Panc1 (cell line): ENCODE measurements at regions not wholly inside any gene's neighbourhood (a gene's known extent, or its start where the extent isn't known, plus 50 kb on each side); places are given as distances from the start of the nearest gene placed in this dataset.

Source experiments
- ATAC-seq: fragments of 200-7000 bp; cut with Tn5 transposase; 2 replicates; pipeline ENCODE4 v1.9.1; 2020; ENCODE audit warnings: mild to moderate bottlenecking, moderate library complexity
- BruUV-seq: library from RNA; stranded (reverse); fragments of 400-500 nt; replicated peaks from 2 replicates; lab custom pipeline; 2021; lab: Mats Ljungman, UMichigan
- CTCF ChIA-PET: fragments of 300-600 bp; sonication (Branson Sonifier 250); formaldehyde crosslinking; loops from one replicate; lab custom pipeline; 2022; ENCODE audit warnings: antibody characterized with exemption; lab: Charles Lee
- POLR2A ChIA-PET: fragments of 300-600 bp; sonication (Branson Sonifier 250); formaldehyde crosslinking; loops from one replicate; lab custom pipeline; 2022; ENCODE audit warnings: antibody characterized with exemption; lab: Charles Lee
- DNase-seq: peaks from one replicate; pipeline ENCODE4 v3.0.0-alpha.2; 2010; ENCODE audit warnings: low read depth, low spot score
- H3K27ac ChIP-seq: 2 replicates; pipeline ENCODE4 v1.5.1; 2011; ENCODE audit warnings: mild to moderate bottlenecking, low read length, inconsistent platforms
- H3K27me3 ChIP-seq: fragments of 200-500 bp; sonication (Bioruptor generic); 2 replicates; pipeline ENCODE4 v1.6.0; 2014; ENCODE audit warnings: low read length, inconsistent platforms; ENCODE audit not compliant: control insufficient read depth, insufficient read depth
- H3K36me3 ChIP-seq: fragments of 200-500 bp; sonication (Bioruptor generic); 2 replicates; pipeline ENCODE4 v1.5.1; 2014; ENCODE audit warnings: inconsistent platforms, mild to moderate bottlenecking, low read length, moderate library complexity; ENCODE audit not compliant: control insufficient read depth, insufficient read depth
- H3K4me1 ChIP-seq: 2 replicates; pipeline ENCODE4 v1.5.1; 2011; ENCODE audit warnings: inconsistent platforms, mild to moderate bottlenecking, low read length, moderate library complexity; ENCODE audit not compliant: control insufficient read depth, insufficient read depth
- H3K4me3 ChIP-seq, 2 experiments: 2 replicates each; pipeline ENCODE4 v1.5.1; 2011 to 2012; ENCODE audit warnings: low read depth in 2 of 2, low read length in 2 of 2, mild to moderate bottlenecking in 2 of 2, inconsistent platforms in 1 of 2, moderate library complexity in 1 of 2
- H3K9me3 ChIP-seq: fragments of 200-500 bp; sonication (Bioruptor generic); 2 replicates; pipeline ENCODE4 v1.5.1; 2014; ENCODE audit warnings: low read depth, mild to moderate bottlenecking, inconsistent platforms, low read length, moderate library complexity; ENCODE audit not compliant: control insufficient read depth, insufficient read depth
- CTCF ChIP-seq: fragments of 450-650 bp; IDR thresholded peaks from 2 replicates; pipeline ENCODE4 v1.5.1; 2017; ENCODE audit warnings: mild to moderate bottlenecking
- POLR2AphosphoS5 ChIP-seq: IDR thresholded peaks from 2 replicates; pipeline ENCODE4 v1.6.1; 2012; ENCODE audit warnings: mild to moderate bottlenecking, low read depth, low read length, moderate library complexity
- REST ChIP-seq, 2 experiments: IDR thresholded peaks; 2 replicates each; pipeline ENCODE4 v1.6.1; 2011 to 2012; ENCODE audit warnings: low read depth in 2 of 2, control low read depth in 1 of 2, low read length in 1 of 2, mild to moderate bottlenecking in 1 of 2, moderate library complexity in 1 of 2; ENCODE audit not compliant: insufficient read depth in 1 of 2
- SIN3A ChIP-seq: IDR thresholded peaks from 2 replicates; pipeline ENCODE4 v1.6.1; 2012; ENCODE audit warnings: low read depth, mild to moderate bottlenecking, low read length, moderate library complexity, borderline replicate concordance; ENCODE audit not compliant: insufficient read depth
- TCF7L2 ChIP-seq: IDR thresholded peaks from 2 replicates; pipeline ENCODE4 v1.6.1; 2011; ENCODE audit warnings: mild to moderate bottlenecking, low read depth, low read length, inconsistent platforms
- in situ Hi-C: cut with HindIII; loops from 2 replicates; pipeline ENCODE4 v1.10.0; 2016; ENCODE audit warnings: low sequenced_read_pairs, low pct_unique_long_range_greater_than_20kb
- intact Hi-C: fragments of 100-400 bp; cut with micrococcal nuclease; formaldehyde crosslinking; loops from one replicate; pipeline ENCODE4 v1.10.0; 2022; ENCODE audit not compliant: unreplicated experiment

GRCh38 chr2:212640428-212640827 lies 101.8 kb upstream of the ERBB4 start:
- no peak for ATAC-seq
- CTCF ChIA-PET = no interaction called here
- Histone ChIP-seq H3K4me1 (no peaks in the 10 kb centered on the region), H3K36me3 (no peaks in the 10 kb centered on the region), H3K4me3 (no peak overlapping the region), H3K9me3 (no peaks in the 10 kb centered on the region), H3K27ac (no peak overlapping the region), H3K27me3 (no peaks in the 10 kb centered on the region)
- no peak for DNase-seq
- TF ChIP-seq POLR2AphosphoS5 (no peak), TCF7L2 (no peak), SIN3A (no peak), CTCF (no peak), REST (IDR thresholded peaks at IDR 0.05; ENCODE audit: insufficient read depth in 1 of 2, low read depth in 2 of 2, low read length in 1 of 2) (no peak)
- intact Hi-C loops = no loop called here
- POLR2A ChIA-PET = no interaction called here
- in situ Hi-C loops = no loop called here
- BruUV-seq = no TSS peak

GRCh38 chr2:212638694-212639093 lies 100.1 kb upstream of the ERBB4 start:
- intact Hi-C loops (no loop called here), in situ Hi-C loops (no loop called here)
- no peak for DNase-seq
- POLR2A ChIA-PET = no interaction called here
- Histone ChIP-seq H3K9me3 (no peaks in the 10 kb centered on the region), H3K27ac (no peak overlapping the region), H3K4me1 (no peaks in the 10 kb centered on the region), H3K36me3 (no peaks in the 10 kb centered on the region), H3K4me3 (no peak overlapping the region), H3K27me3 (no peaks in the 10 kb centered on the region)
- TF ChIP-seq POLR2AphosphoS5 (no peak), TCF7L2 (no peak), CTCF (no peak), SIN3A (no peak), REST (IDR thresholded peaks at IDR 0.05; ENCODE audit: insufficient read depth in 1 of 2, low read depth in 2 of 2, low read length in 1 of 2) (no peak)
- no peak for ATAC-seq
- no TSS peak for BruUV-seq
- CTCF ChIA-PET = no interaction called here
